Kidney (tissue), 13 donors: ENCODE measurements at regions not wholly inside any gene's neighbourhood (a gene's known extent, or its start where the extent isn't known, plus 50 kb on each side); places are given as distances from the start of the nearest gene placed in this dataset.

Source experiments
- DNase-seq, 5 donors: peaks; one replicate each; pipeline ENCODE4 v3.0.0-alpha.2; 2013 to 2020
- FAIRE-seq: peaks from 2 replicates; lab custom pipeline; 2012; peaks lifted over from hg19 to GRCh38; lab: Jason Lieb, UNC
- H3K27ac ChIP-seq, 2 donors: one replicate each; pipeline ENCODE4 v1.7.0; 2013; ENCODE audit warnings: low read depth in 2 of 2, low read length in 2 of 2, inconsistent platforms in 1 of 2
- H3K27me3 ChIP-seq: one replicate; pipeline ENCODE4 v1.7.1; 2013; ENCODE audit warnings: low read length, inconsistent platforms; ENCODE audit not compliant: control insufficient read depth, insufficient read depth
- H3K36me3 ChIP-seq, 3 donors: one replicate each; pipeline versions ENCODE4 v1.7.0 to v1.7.1; 2013; ENCODE audit warnings: low read length in 3 of 3, control low read depth in 1 of 3, inconsistent platforms in 1 of 3; ENCODE audit not compliant: insufficient read depth in 3 of 3, control insufficient read depth in 2 of 3
- H3K4me1 ChIP-seq, 3 donors: one replicate each; pipeline versions ENCODE4 v1.7.0 to v1.7.1; 2013; ENCODE audit warnings: low read length in 3 of 3, inconsistent platforms in 1 of 3, low read depth in 1 of 3; ENCODE audit not compliant: control insufficient read depth in 2 of 3, insufficient read depth in 2 of 3
- H3K4me3 ChIP-seq, 3 donors: one replicate each; pipeline versions ENCODE4 v1.7.0 to v1.8.1; 2013; ENCODE audit warnings: low read length in 3 of 3, control low read depth in 1 of 3, inconsistent platforms in 1 of 3
- H3K9ac ChIP-seq, 3 donors: one replicate each; pipeline versions ENCODE4 v1.7.0 to v1.7.1; 2013; ENCODE audit warnings: low read length in 3 of 3, control low read depth in 1 of 3, inconsistent platforms in 1 of 3
- H3K9me3 ChIP-seq, 3 donors: one replicate each; pipeline versions ENCODE4 v1.7.0 to v1.7.1; 2013; ENCODE audit warnings: low read length in 3 of 3, control low read depth in 1 of 3, inconsistent platforms in 1 of 3; ENCODE audit not compliant: control insufficient read depth in 2 of 3, insufficient read depth in 1 of 3
- CTCF ChIP-seq: IDR thresholded peaks from 3 replicates; pipeline ENCODE4 v1.5.1; 2012; ENCODE audit warnings: mild to moderate bottlenecking, moderate library complexity, borderline replicate concordance; ENCODE audit not compliant: insufficient read depth; ENCODE audit errors: extremely low read depth
- intact Hi-C: fragments of 100-400 bp; cut with DNase I; formaldehyde crosslinking; loops from one replicate; pipeline ENCODE4 v1.11.1; 2022
- donor health status: control.
- donor health status: control.
- donor health status: control.
- donor health status: control.
- donor health status: control.
- donor health status: DM: yes; HTN: yes; CAD: no.
- donor health status: Normal renal cell carcinoma (clear cell type).

- Histone ChIP-seq H3K9me3 (no peaks in the 10 kb centered on the region), H3K27me3 (no peaks in the 10 kb centered on the region), H3K4me1 (no peaks in the 10 kb centered on the region), H3K27ac (no peak overlapping the region), H3K36me3 (no peaks in the 10 kb centered on the region), H3K4me3 (no peak overlapping the region), H3K9ac (no peak overlapping the region)
- TF ChIP-seq CTCF = no peak
- FAIRE-seq (no peak), DNase-seq (no peak)
- intact Hi-C loops = no loop called here
Measured at GRCh38 chr9:22170556-22170955, 161.5 kb upstream of the CDKN2B start.

- FAIRE-seq = no peak
- H3K27ac ChIP-seq = no peak overlapping the region
Measured at GRCh38 chr9:22170990-22171670, 162.0 kb upstream of the CDKN2B start.

GRCh38 chr9:22171691-22172090 lies 162.6 kb upstream of the CDKN2B start:
- no peak overlapping the region for H3K9ac ChIP-seq
- H3K27ac ChIP-seq = no peak overlapping the region
- no peak overlapping the region for H3K4me3 ChIP-seq
- H3K9me3 ChIP-seq = no peaks in the 10 kb centered on the region
- no peaks in the 10 kb centered on the region for H3K36me3 ChIP-seq
- DNase-seq (no peak), FAIRE-seq (no peak)
- no peak for TF ChIP-seq CTCF
- intact Hi-C loops = no loop called here
- H3K27me3 ChIP-seq = no peaks in the 10 kb centered on the region
- no peaks in the 10 kb centered on the region for H3K4me1 ChIP-seq

More at GRCh38 chr9:22170990-22171670, 162.0 kb upstream of the CDKN2B start:
- no peak for DNase-seq
- H3K4me3 ChIP-seq = no peak overlapping the region
- H3K4me1 ChIP-seq = no peaks in the 10 kb centered on the region
- no peaks in the 10 kb centered on the region for H3K9me3 ChIP-seq
- no peak for TF ChIP-seq CTCF
- intact Hi-C loops = no loop called here
- no peaks in the 10 kb centered on the region for H3K36me3 ChIP-seq
- no peak overlapping the region for H3K9ac ChIP-seq
- H3K27me3 ChIP-seq = no peaks in the 10 kb centered on the region

GRCh38 chr9:22173908-22174307 lies 164.8 kb upstream of the CDKN2B start:
- Histone ChIP-seq H3K9me3 (no peaks in the 10 kb centered on the region), H3K4me3 (no peak overlapping the region), H3K4me1 (no peaks in the 10 kb centered on the region), H3K36me3 (no peaks in the 10 kb centered on the region), H3K9ac (no peak overlapping the region), H3K27ac (no peak overlapping the region), H3K27me3 (no peaks in the 10 kb centered on the region)
- TF ChIP-seq CTCF = no peak
- intact Hi-C loops = no loop called here
- FAIRE-seq (no peak), DNase-seq (no peak)
